ENCODE measurements at regions not wholly inside any gene's neighbourhood (a gene's known extent, or its start where the extent isn't known, plus 50 kb on each side); places are given as distances from the start of the nearest gene placed in this dataset.

DNA sequence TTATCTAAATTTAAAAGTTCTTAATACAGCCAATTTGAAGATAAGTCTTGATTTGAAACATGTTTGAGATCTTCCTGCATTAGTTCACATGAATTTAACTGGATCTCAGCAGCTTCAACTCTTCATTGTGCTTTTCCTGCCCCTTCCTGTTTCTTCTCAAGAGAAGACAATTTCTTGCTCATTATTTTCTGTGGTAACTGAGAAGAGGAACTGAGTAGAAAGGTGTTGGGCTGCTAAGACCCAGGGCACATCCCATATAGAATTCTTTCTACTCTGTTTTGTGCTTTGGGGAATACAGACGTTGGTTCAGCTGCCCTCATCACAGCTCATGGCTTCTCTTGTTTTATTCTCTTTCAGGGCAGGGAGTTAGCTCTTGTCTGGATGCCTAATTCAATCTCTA lies 110.2 kb downstream of the SNAPC1 start:
- H3K9me3 ChIP-seq = no peaks in the 10 kb centered on the region
- H3K4me1 ChIP-seq = no peaks in the 10 kb centered on the region
- H3K36me3 ChIP-seq = no peaks in the 10 kb centered on the region
- intact Hi-C loops (cut with DNase I; ENCODE audit: low total_unique reads) = no loop called here
- H3K27me3 ChIP-seq = no peaks in the 10 kb centered on the region
- no peak overlapping the region for H3K27ac ChIP-seq
- in situ Hi-C loops (cut with MboI; ENCODE audit: low sequenced_read_pairs in 4 of 4) = no loop called here
- ATAC-seq (no peak), DNase-seq (no peak)
- no peak for TF ChIP-seq POLR2A (IDR thresholded peaks at IDR 0.05)
- TF ChIP-seq, protein P1, sequence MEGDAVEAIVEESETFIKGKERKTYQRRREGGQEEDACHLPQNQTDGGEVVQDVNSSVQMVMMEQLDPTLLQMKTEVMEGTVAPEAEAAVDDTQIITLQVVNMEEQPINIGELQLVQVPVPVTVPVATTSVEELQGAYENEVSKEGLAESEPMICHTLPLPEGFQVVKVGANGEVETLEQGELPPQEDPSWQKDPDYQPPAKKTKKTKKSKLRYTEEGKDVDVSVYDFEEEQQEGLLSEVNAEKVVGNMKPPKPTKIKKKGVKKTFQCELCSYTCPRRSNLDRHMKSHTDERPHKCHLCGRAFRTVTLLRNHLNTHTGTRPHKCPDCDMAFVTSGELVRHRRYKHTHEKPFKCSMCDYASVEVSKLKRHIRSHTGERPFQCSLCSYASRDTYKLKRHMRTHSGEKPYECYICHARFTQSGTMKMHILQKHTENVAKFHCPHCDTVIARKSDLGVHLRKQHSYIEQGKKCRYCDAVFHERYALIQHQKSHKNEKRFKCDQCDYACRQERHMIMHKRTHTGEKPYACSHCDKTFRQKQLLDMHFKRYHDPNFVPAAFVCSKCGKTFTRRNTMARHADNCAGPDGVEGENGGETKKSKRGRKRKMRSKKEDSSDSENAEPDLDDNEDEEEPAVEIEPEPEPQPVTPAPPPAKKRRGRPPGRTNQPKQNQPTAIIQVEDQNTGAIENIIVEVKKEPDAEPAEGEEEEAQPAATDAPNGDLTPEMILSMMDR (IDR thresholded peaks at IDR 0.05 in 4 of 5, conservative IDR thresholded peaks at IDR 0.05 in 1 of 5) = no peak
- no peak overlapping the region for H3K4me3 ChIP-seq

DNA sequence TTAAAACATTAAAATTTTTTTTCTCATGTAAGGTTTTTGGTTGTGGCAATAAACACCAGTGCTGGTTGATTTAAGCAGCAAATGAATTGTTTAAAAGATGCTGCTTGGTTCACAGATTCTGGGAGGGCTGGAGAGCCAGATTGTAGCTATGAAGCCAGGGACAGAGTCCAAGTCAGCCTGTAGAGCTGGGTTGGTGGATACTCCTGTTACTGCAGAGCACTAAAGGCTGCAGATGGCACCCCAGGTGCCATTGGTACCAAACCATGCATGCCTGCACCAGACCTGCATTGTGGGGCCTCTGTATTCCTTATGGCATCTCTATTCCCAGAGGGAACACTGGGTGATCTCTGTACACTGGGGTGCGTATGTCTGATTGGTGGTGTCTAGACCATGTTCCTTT lies 113.3 kb downstream of the SNAPC1 start:
- DNase-seq (no peak), ATAC-seq (no peak)
- TF ChIP-seq POLR2A (IDR thresholded peaks at IDR 0.05) = no peak
- TF ChIP-seq, protein P1 (IDR thresholded peaks at IDR 0.05 in 4 of 5, conservative IDR thresholded peaks at IDR 0.05 in 1 of 5) = no peak
- Histone ChIP-seq H3K4me3 (no peak overlapping the region), H3K27me3 (no peaks in the 10 kb centered on the region), H3K9me3 (no peaks in the 10 kb centered on the region), H3K27ac (no peak overlapping the region), H3K36me3 (no peaks in the 10 kb centered on the region), H3K4me1 (no peaks in the 10 kb centered on the region)
- intact Hi-C loops (cut with DNase I; ENCODE audit: low total_unique reads) = no loop called here
- in situ Hi-C loops (cut with MboI; ENCODE audit: low sequenced_read_pairs in 4 of 4) = no loop called here

DNA sequence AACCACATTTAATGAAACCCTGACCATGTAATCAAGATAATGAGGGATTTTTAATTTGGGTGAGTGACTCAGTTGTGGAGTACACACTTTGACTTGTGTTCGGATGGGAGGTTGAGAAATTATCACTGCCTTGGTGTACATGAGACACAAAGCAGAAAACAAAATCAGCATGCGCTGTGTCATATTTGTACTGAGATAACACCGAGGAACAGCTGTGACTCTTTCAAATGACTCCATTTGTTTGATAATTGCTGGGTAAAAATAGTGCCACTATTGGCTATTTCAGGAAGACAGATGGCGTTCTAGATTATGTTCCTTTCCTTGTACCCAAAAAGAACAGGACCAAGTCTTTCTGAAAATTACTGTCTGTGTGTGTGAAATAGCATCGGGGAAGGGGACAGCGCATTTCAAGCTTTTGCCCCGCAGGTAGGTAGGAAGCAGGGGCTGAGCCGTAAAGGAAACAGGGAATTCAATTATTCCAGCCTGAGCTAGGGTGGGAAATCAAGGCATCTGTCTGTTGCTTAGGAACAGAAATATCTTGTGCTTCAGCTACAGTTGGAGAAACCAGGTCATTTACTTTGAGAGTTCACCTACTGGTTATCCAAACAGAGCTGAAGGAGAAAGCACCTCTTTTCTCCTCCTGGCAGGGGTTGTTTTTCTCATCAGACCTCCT lies 114.3 kb downstream of the SNAPC1 start:
- ATAC-seq (no peak), DNase-seq (no peak)
- H3K27ac ChIP-seq = no peak overlapping the region
- in situ Hi-C loops (cut with MboI; ENCODE audit: low sequenced_read_pairs in 4 of 4) (no loop called here), intact Hi-C loops (cut with DNase I; ENCODE audit: low total_unique reads) (no loop called here)
- H3K4me1 ChIP-seq = no peaks in the 10 kb centered on the region
- no peak overlapping the region for H3K4me3 ChIP-seq
- no peaks in the 10 kb centered on the region for H3K36me3 ChIP-seq
- no peaks in the 10 kb centered on the region for H3K27me3 ChIP-seq
- no peaks in the 10 kb centered on the region for H3K9me3 ChIP-seq
- TF ChIP-seq, protein P1 (IDR thresholded peaks at IDR 0.05 in 4 of 5, conservative IDR thresholded peaks at IDR 0.05 in 1 of 5) = no peak
- no peak for TF ChIP-seq POLR2A (IDR thresholded peaks at IDR 0.05)

GRCh38 chr14:61877035-61877390 lies 114.8 kb downstream of the SNAPC1 start:
- ATAC-seq (no peak), DNase-seq (no peak)
- TF ChIP-seq, protein P1 (IDR thresholded peaks at IDR 0.05 in 4 of 5, conservative IDR thresholded peaks at IDR 0.05 in 1 of 5) = no peak
- intact Hi-C loops (cut with DNase I; ENCODE audit: low total_unique reads) = no loop called here
- in situ Hi-C loops (cut with MboI; ENCODE audit: low sequenced_read_pairs in 4 of 4) = no loop called here
- Histone ChIP-seq H3K27ac (no peak overlapping the region), H3K36me3 (no peaks in the 10 kb centered on the region), H3K4me1 (no peaks in the 10 kb centered on the region), H3K27me3 (no peaks in the 10 kb centered on the region), H3K9me3 (no peaks in the 10 kb centered on the region), H3K4me3 (no peak overlapping the region)

- DNase-seq = no peak
- intact Hi-C loops (cut with DNase I; ENCODE audit: low total_unique reads) = no loop called here
- no peak overlapping the region for H3K4me3 ChIP-seq
- H3K9me3 ChIP-seq = no peaks in the 10 kb centered on the region
- TF ChIP-seq POLR2A (IDR thresholded peaks at IDR 0.05) = no peak
- TF ChIP-seq, protein P1 (IDR thresholded peaks at IDR 0.05 in 4 of 5, conservative IDR thresholded peaks at IDR 0.05 in 1 of 5) = no peak
- H3K27ac ChIP-seq = no peak overlapping the region
- H3K4me1 ChIP-seq = no peaks in the 10 kb centered on the region
- no peak for ATAC-seq
- H3K27me3 ChIP-seq = no peaks in the 10 kb centered on the region
- H3K36me3 ChIP-seq = no peaks in the 10 kb centered on the region
- in situ Hi-C loops (cut with MboI; ENCODE audit: low sequenced_read_pairs in 4 of 4) = no loop called here
Measured at GRCh38 chr14:61877768-61878167, 115.5 kb downstream of the SNAPC1 start.
